ENCODE measurements at regions not wholly inside any gene's neighbourhood (a gene's known extent, or its start where the extent isn't known, plus 50 kb on each side); places are given as distances from the start of the nearest gene placed in this dataset.
"Not testable (repeated sequence)": the region's sequence is repeated elsewhere in the genome, so short reads cannot be mapped to it uniquely, and the experiment has no call there.

DNA sequence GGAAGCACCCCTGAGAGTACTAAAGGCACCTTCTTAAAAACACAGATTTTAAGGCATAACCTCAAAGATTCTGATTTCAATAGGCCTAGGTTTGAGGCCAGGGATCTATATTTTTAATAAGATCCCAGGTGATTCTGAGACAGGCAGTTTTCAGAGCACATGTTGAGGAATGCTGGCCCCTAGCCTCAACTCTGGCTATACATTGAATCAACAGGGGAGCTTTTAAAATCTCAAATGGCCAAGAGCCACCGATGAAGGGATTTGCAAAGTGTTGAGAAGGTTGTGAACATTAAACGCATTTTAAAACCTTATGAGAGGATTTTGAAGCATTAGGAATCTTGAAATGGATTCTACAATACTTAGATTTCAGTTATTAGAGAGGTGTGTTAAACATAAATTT is 268.8 kb upstream of the ARHGEF26 start:
- ATAC-seq (no peak), DNase-seq (no peak)
- Mint-ChIP-seq H3K4me3 (no peak overlapping the region), H3K4me1 (ENCODE audit: low read depth) (no peaks in the 10 kb centered on the region), H3K27me3 (ENCODE audit: low read depth) (peaks cover 3% of the 10 kb centered on the region), H3K36me3 (ENCODE audit: insufficient read depth) (no peaks in the 10 kb centered on the region), H3K9me3 (no peaks in the 10 kb centered on the region)

DNA sequence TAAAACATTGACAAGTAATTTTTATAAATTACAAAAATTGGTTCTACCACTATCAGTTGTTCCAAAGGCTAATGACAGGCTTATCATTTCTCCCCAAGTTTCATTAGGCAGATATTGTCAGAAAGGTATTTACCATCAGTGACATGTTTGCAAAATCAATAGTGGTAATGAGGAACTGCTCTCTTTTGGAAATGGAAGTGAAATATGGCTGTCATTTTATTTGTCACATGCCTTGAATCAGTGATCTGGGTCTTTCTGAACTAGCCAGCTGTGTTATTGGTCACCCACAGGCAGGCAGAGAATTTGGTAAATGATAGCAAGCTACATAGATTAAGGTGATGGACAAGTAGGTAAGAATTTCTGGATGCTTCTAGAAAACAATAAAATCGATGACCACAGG is 268.0 kb upstream of the ARHGEF26 start:
- DNase-seq (no peak), ATAC-seq (no peak)
- Mint-ChIP-seq H3K4me3 (no peak overlapping the region), H3K36me3 (ENCODE audit: insufficient read depth) (no peaks in the 10 kb centered on the region), H3K9me3 (no peaks in the 10 kb centered on the region), H3K27me3 (ENCODE audit: low read depth) (peaks cover 3% of the 10 kb centered on the region), H3K4me1 (ENCODE audit: low read depth) (no peaks in the 10 kb centered on the region)

DNA sequence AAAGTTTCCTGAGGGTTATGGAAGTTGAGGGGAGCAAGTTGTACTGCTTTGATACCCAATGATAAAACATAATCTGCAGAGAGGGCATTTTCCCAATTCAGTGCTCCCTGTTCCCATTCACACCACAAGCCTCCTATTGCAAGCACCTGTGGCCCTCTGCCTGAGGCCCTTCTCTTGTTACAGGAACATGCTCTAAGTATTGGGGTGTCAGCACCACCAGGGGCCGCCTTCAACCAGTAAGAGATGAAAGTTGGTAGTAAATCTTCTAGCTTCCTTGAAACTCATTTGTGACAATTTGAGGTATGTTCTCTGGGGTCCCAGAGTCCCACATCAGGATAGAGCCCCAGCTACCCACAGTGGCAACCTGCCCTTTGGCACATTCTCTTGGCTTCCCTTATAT is 265.4 kb upstream of the ARHGEF26 start:
- H3K27me3 Mint-ChIP-seq (ENCODE audit: low read depth): peaks cover 3% of the 10 kb centered on the region
- no peaks in the 10 kb centered on the region for H3K4me1 Mint-ChIP-seq (ENCODE audit: low read depth)
- ATAC-seq (no peak), DNase-seq (no peak)
- H3K36me3 Mint-ChIP-seq (ENCODE audit: insufficient read depth): no peaks in the 10 kb centered on the region
- no peak overlapping the region for H3K4me3 Mint-ChIP-seq
- H3K9me3 Mint-ChIP-seq: no peaks in the 10 kb centered on the region

DNA sequence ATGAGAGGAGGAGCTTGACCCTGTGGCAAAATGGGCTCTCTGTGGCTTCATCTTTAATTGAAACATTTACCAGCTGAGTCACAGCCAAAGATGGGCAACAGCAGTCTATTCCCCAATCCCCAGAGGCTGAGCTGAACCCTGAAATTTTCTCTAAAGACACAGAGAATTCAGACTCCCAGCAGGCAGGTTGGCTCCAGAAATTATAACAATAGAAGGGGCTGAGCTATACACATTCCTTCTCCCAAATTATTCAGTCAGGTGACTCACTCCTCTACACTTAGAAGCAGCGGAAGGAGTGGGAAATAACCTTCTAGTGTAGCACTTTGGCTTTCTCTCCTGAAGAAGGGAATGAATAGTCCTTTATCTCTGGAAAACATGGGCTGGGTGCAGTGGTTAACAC is 264.3 kb upstream of the ARHGEF26 start:
- Mint-ChIP-seq H3K9me3 (no peaks in the 10 kb centered on the region), H3K4me1 (ENCODE audit: low read depth) (no peaks in the 10 kb centered on the region)

DNA sequence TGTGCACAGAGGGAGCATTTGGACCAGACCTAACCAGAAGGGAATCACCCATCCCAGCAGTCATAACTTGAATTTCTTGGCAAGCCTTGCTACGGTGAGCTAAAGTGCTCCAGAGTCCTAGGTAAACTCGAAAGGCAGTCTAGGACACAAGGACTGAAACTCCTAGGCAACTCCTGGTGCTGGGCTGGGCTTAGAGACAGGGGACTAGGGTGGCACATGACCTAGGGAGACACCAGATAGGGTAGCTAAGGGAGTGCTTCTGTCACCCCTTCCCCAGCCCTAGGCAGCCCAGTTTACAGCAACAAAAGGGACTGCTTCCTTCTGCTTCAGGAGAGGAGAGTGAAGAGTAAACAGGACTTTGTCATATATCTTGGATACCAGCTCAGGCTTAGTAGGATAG is 256.4 kb upstream of the ARHGEF26 start:
- peaks cover 7% of the 10 kb centered on the region for H3K27me3 Mint-ChIP-seq (ENCODE audit: low read depth)
- H3K36me3 Mint-ChIP-seq (ENCODE audit: insufficient read depth): no peaks in the 10 kb centered on the region
- ATAC-seq (no peak), DNase-seq (no peak)
- no peaks in the 10 kb centered on the region for H3K4me1 Mint-ChIP-seq (ENCODE audit: low read depth)
- H3K4me3 Mint-ChIP-seq: no peak overlapping the region
- H3K9me3 Mint-ChIP-seq: no peaks in the 10 kb centered on the region

More for the DNA sequence above, 264.3 kb upstream of the ARHGEF26 start:
- DNase-seq (no peak), ATAC-seq (no peak)
- Mint-ChIP-seq H3K4me3 (no peak overlapping the region), H3K27me3 (ENCODE audit: low read depth) (peaks cover 3% of the 10 kb centered on the region), H3K36me3 (ENCODE audit: insufficient read depth) (no peaks in the 10 kb centered on the region)

DNA sequence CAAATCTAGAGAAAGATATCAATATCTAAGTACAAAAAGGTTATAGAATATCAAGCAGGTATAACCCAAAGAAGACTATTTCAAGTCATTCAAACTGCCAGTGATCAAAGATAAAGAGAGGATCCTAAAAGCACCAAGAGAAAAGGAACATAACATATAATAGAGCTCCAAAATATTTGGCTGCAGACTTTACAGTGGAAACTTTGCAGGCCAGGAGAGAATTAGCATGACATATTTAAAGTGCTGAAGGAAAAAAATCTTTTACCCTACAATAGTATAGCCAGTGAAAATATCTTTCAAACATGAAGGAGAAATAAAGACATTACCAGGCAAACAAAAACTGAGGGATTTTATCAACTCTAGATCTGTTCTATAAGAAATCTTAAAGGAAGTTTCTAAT is 254.3 kb upstream of the ARHGEF26 start:
- Mint-ChIP-seq H3K36me3 (ENCODE audit: insufficient read depth) (no peaks in the 10 kb centered on the region), H3K9me3 (no peaks in the 10 kb centered on the region), H3K4me3 (no peak overlapping the region), H3K4me1 (ENCODE audit: low read depth) (no peaks in the 10 kb centered on the region), H3K27me3 (ENCODE audit: low read depth) (peaks cover 12% of the 10 kb centered on the region)
- ATAC-seq (no peak), DNase-seq (no peak)

DNA sequence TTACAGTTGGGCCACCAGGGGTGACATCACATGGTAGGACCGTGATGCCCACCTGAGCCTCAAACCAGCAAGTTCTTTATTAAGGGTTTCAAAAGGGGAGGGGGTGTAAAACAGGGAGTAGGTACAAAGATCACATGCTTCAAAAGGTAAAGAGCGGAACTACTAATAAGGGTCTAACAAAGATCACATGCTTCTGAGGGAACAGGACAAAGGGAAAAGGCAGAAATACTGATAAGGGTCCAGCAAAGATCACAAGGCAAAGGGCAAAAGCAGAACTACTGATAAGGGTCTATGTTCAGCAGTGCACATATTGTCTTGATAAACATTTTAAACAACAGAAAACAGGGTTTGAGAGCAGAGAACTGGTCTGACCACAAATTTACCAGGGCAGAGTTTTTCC is 246.8 kb upstream of the ARHGEF26 start:
- not testable (repeated sequence) for H3K4me3 Mint-ChIP-seq; DNase-seq; H3K9me3 Mint-ChIP-seq; ATAC-seq; H3K27me3 Mint-ChIP-seq (ENCODE audit: low read depth); H3K36me3 Mint-ChIP-seq (ENCODE audit: insufficient read depth); H3K4me1 Mint-ChIP-seq (ENCODE audit: low read depth)

DNA sequence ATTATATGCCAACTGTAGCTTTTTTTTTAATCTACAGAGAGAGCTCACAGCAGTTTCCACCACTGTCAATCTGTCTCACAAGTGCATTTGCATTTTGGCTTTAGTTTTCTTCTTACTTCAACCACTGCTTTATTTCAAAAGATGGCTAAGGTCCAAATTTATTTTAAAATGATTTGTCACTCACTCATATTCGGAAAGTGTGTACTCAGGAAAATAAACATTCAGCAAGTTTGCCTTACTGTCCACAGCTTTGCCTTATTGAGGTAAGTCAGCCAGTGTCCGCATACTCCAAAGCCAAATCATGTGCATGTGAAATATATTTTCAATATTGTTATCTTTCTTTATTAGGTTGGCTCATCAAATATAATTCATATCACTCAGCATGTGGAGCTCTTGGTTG is 240.7 kb upstream of the ARHGEF26 start:
- no peak overlapping the region for H3K4me3 Mint-ChIP-seq
- peaks cover 3% of the 10 kb centered on the region for H3K9me3 Mint-ChIP-seq
- H3K36me3 Mint-ChIP-seq (ENCODE audit: insufficient read depth): no peaks in the 10 kb centered on the region
- H3K4me1 Mint-ChIP-seq (ENCODE audit: low read depth): no peaks in the 10 kb centered on the region
- no peak for DNase-seq
- H3K27me3 Mint-ChIP-seq (ENCODE audit: low read depth): peaks cover 4% of the 10 kb centered on the region
- ATAC-seq: no peak

DNA sequence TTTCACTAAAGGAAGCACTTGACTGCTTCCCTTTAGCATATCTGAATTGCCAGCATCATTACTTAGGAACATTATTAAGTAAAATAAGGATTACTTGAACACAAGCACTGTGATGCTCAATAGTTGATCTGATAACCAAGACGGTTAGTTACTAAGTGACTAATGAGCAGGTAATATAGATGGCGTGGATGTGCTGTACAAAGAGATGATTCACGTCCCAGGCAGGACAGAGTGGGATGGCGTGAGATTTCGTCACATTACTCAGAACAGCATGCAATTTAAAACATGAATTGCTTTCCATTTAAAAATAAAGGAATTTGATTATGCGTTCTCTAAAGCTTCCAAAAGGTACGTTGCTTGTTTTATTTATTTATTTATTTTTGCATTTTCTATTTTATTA is 240.0 kb upstream of the ARHGEF26 start:
- Mint-ChIP-seq H3K9me3 (no peaks in the 10 kb centered on the region), H3K4me3 (no peak overlapping the region), H3K36me3 (ENCODE audit: insufficient read depth) (no peaks in the 10 kb centered on the region), H3K4me1 (ENCODE audit: low read depth) (no peaks in the 10 kb centered on the region), H3K27me3 (ENCODE audit: low read depth) (peaks cover 4% of the 10 kb centered on the region)
- no peak for ATAC-seq
- no peak for DNase-seq

DNA sequence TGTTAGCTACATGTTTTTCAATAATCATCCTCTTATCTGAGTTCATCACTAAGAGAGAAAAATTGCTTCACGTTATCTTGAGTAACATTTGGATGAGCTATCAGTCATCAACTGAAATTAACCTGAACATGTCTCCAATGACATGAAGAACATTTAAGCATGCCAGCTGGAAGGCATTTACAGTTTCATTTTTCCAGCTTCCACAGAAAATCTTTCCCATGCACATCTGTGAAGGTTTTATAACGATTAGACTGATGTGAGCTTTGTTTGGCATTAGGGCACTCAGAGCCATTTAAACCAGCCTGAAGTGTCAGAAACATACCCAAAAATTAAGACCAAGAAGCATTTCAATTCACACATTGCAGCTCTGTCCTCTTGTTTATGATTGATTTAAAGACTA is 235.8 kb upstream of the ARHGEF26 start:
- Mint-ChIP-seq H3K4me1 (ENCODE audit: low read depth) (no peaks in the 10 kb centered on the region), H3K4me3 (no peak overlapping the region), H3K27me3 (ENCODE audit: low read depth) (peaks cover 4% of the 10 kb centered on the region), H3K9me3 (no peaks in the 10 kb centered on the region), H3K36me3 (ENCODE audit: insufficient read depth) (no peaks in the 10 kb centered on the region)
- no peak for ATAC-seq
- DNase-seq: no peak

DNA sequence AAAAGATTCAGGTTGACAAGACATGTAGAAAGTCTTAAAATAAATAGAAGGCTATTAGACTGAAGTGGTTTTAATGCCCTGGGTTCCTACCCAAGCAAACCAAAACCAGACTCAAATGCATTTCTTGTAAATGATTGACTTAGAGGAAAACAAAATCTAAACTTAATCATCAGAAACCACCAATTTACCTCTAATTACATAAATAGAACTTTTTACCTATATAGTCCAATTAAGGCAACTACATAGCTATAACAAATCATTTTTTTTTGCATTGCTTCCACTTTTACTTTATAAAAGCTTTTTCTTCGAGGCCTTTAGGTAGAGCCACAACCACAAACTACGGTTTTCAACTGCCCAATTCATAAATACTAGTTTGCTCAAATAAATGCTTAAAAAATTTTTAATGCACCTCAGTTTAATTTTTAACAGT is 231.3 kb upstream of the ARHGEF26 start:
- DNase-seq (no peak), ATAC-seq (no peak)
- no peaks in the 10 kb centered on the region for H3K4me1 Mint-ChIP-seq (ENCODE audit: low read depth)
- H3K4me3 Mint-ChIP-seq: no peak overlapping the region
- no peaks in the 10 kb centered on the region for H3K36me3 Mint-ChIP-seq (ENCODE audit: insufficient read depth)
- H3K9me3 Mint-ChIP-seq: no peaks in the 10 kb centered on the region
- peaks cover 2% of the 10 kb centered on the region for H3K27me3 Mint-ChIP-seq (ENCODE audit: low read depth)

DNA sequence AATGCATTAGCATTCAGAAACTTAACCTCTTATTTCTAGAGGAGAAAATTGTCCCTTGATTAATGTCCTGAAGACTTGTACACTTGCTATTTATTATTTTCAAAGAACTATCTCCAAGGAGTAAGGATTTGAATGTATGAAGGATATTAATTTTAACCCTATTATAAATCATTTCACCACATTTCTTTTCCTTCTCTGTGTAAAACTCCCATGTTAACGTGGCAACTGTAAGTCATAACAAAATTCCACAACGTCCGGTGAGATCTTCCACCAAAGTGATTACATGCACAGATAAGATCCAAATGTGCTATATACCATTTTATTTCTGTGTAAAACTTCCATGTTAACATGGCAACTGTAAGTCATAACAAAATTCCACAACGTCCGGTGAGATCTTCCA is 229.1 kb upstream of the ARHGEF26 start:
- Mint-ChIP-seq H3K36me3 (ENCODE audit: insufficient read depth) (no peaks in the 10 kb centered on the region), H3K9me3 (no peaks in the 10 kb centered on the region), H3K27me3 (ENCODE audit: low read depth) (peaks cover 2% of the 10 kb centered on the region), H3K4me3 (no peak overlapping the region), H3K4me1 (ENCODE audit: low read depth) (no peaks in the 10 kb centered on the region)
- DNase-seq: no peak
- ATAC-seq: no peak

DNA sequence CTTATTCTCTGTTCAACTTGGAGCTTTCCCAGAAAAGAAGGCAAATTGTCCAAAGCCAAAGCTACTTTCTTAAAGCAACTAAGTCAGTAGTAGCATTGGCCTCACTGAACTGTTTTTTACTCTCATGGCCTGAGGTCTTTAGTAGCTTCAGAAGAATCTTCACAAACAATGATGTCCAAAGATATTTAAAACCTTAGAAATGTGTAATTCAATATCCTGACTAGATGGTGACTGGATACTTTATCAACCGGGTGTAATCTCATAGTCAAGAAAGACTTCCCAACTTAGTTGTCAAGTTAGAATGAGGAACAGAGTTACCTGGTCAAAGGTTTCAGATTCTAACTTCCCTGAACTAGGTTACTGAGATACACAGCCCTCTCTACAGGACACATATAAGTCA is 226.3 kb upstream of the ARHGEF26 start:
- ATAC-seq (no peak), DNase-seq (no peak)
- Mint-ChIP-seq H3K4me3 (no peak overlapping the region), H3K4me1 (ENCODE audit: low read depth) (no peaks in the 10 kb centered on the region), H3K27me3 (ENCODE audit: low read depth) (peaks cover 2% of the 10 kb centered on the region), H3K9me3 (no peaks in the 10 kb centered on the region), H3K36me3 (ENCODE audit: insufficient read depth) (no peaks in the 10 kb centered on the region)

DNA sequence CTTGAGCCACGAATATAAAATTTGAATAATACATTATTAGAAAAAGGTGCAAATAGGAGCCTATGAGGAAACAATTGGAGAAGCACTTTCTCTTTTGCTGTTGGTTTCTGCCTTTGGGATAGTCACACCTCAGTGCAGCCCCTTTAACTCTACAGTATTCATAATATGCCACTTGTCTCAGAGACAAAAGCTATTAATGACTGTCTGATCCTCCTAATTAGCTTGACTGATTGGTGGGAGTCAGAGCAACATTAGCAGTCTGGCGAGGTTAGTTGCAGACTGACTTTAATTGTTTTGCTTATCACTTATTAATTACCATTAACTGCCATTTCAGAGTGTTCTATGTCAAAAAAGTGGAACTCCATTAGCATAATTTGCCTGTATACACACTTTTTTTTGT is 225.0 kb upstream of the ARHGEF26 start:
- no peak for ATAC-seq
- Mint-ChIP-seq H3K27me3 (ENCODE audit: low read depth) (no peaks in the 10 kb centered on the region), H3K36me3 (ENCODE audit: insufficient read depth) (no peaks in the 10 kb centered on the region), H3K4me3 (no peak overlapping the region), H3K4me1 (ENCODE audit: low read depth) (no peaks in the 10 kb centered on the region), H3K9me3 (no peaks in the 10 kb centered on the region)
- DNase-seq: no peak

DNA sequence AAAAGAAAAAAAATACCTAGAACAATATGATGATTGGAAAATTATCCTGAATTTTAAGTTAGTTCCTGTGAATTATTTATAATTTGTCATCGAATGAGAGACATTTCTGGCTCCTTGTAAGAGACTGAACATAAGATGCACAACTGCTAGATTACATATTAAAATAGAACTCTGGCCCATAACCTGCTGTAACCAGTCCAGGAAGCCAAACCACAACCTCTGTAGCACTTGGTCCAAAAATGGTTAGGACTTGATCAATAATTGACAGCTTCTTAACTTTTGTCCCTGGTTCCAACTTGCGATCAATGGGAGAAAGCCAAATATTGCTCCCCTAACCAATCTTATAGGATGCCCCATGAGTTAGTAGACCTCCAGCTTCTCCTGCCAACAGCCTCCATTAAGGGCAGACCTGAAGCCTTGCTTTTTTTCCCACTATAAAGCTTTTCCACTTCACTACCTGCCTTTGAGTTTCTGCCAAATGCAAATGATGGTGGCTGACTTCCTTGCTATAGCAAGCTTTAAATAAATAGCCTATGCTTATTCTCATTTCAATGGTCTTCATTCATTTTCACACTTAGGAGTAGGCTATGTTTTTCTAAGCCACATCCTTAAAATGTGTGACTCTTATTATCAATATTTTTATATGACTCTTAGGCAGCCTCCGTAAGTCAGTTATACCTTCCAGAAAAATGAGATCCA is 224.0 kb upstream of the ARHGEF26 start:
- Mint-ChIP-seq H3K4me3 (no peak overlapping the region), H3K9me3 (no peaks in the 10 kb centered on the region), H3K4me1 (ENCODE audit: low read depth) (no peaks in the 10 kb centered on the region), H3K36me3 (ENCODE audit: insufficient read depth) (no peaks in the 10 kb centered on the region), H3K27me3 (ENCODE audit: low read depth) (no peaks in the 10 kb centered on the region)
- ATAC-seq (no peak), DNase-seq (no peak)

DNA sequence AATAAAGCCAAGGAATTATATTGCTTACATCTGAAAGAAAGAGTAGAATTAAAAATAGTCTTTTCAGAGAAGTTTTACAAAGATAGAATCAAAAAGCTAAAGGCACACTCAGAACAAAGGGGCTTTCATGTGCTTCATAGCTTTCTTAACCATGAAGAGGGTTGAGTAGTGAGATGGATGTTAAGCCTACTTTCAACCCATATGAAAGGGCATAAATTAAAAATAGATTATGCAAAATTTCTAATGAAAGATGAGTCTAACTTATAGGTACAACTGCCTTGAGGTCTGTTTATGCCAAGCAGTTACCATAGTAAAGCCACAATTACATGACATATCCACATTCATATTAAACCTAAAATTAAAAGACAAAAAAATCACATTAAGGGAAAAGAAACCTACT is 223.3 kb upstream of the ARHGEF26 start:
- Mint-ChIP-seq H3K9me3 (no peaks in the 10 kb centered on the region), H3K27me3 (ENCODE audit: low read depth) (no peaks in the 10 kb centered on the region), H3K4me1 (ENCODE audit: low read depth) (no peaks in the 10 kb centered on the region), H3K4me3 (no peak overlapping the region), H3K36me3 (ENCODE audit: insufficient read depth) (no peaks in the 10 kb centered on the region)
- ATAC-seq (no peak), DNase-seq (no peak)

Data from activated T-cell treated with anti-CD3 and anti-CD28 coated beads, Interleukin-2, amount 50 U/mL, for 4 hours (primary cell).